ENCODE measurements at regions not wholly inside any gene's neighbourhood (a gene's known extent, or its start where the extent isn't known, plus 50 kb on each side); places are given as distances from the start of the nearest gene placed in this dataset.

DNA sequence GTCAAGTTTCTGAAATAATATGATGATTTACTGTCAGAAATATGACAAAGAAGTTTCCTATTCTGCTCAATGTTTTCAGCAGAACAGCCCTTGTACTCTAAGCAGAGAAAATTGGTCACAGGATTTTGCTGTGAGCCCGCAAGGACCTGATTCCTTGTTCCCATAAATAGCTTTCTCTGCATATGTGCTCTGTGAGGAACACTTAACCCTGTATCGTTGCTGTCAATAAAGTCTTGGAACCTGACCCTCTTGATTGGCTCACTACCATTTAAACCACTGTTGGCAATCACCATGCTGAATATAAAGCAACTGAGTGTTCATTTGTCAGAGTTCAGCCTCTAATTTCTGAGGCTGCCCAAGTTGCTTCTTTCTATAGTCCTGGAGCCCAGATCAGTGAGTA is 158.2 kb upstream of the NOCT start:
- TF ChIP-seq, protein P1, sequence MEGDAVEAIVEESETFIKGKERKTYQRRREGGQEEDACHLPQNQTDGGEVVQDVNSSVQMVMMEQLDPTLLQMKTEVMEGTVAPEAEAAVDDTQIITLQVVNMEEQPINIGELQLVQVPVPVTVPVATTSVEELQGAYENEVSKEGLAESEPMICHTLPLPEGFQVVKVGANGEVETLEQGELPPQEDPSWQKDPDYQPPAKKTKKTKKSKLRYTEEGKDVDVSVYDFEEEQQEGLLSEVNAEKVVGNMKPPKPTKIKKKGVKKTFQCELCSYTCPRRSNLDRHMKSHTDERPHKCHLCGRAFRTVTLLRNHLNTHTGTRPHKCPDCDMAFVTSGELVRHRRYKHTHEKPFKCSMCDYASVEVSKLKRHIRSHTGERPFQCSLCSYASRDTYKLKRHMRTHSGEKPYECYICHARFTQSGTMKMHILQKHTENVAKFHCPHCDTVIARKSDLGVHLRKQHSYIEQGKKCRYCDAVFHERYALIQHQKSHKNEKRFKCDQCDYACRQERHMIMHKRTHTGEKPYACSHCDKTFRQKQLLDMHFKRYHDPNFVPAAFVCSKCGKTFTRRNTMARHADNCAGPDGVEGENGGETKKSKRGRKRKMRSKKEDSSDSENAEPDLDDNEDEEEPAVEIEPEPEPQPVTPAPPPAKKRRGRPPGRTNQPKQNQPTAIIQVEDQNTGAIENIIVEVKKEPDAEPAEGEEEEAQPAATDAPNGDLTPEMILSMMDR (IDR thresholded peaks at IDR 0.05) = no peak
- TF ChIP-seq POLR2AphosphoS5 (IDR thresholded peaks at IDR 0.05) (no peak), POLR2A (IDR thresholded peaks at IDR 0.05) (no peak)
